SK-N-DZ (cell line): ENCODE measurements at regions not wholly inside any gene's neighbourhood (a gene's known extent, or its start where the extent isn't known, plus 50 kb on each side); places are given as distances from the start of the nearest gene placed in this dataset.
A peak's percentile ranks its signal among the peaks of the same experiment; 100 is the strongest.

Source experiments
- DNase-seq: peaks from one replicate; pipeline ENCODE4 v3.0.0-alpha.2; 2015; ENCODE audit warnings: low spot score

DNA sequence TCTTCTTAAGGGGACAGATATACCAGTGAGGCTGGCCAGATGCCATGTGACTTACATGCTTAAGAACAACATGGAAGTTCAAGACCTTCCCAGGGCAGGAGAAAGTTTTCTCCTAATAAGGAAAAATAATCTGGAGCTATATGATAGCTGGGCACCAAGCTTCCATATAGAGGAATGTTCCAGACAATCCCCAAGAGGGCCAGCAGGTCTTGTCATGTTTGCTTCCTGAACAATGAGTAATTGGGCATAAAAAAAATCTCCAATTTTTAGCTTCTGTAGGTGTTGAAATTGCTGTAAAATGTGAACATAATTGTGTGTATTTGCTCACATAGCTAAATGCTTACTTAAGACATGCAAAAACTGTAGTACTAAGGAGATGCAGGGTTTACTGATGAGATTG lies 809.5 kb upstream of the PIK3C3 start:
- no peak for DNase-seq

- DNase-seq, result no peak
Measured at GRCh38 chr18:41144441-41144840, 810.6 kb upstream of the PIK3C3 start.

GRCh38 chr18:41140506-41140905 lies 814.5 kb upstream of the PIK3C3 start:
- DNase-seq, result no peak

GRCh38 chr18:41135146-41135545 lies 819.9 kb upstream of the PIK3C3 start:
- DNase-seq, result no peak

DNA sequence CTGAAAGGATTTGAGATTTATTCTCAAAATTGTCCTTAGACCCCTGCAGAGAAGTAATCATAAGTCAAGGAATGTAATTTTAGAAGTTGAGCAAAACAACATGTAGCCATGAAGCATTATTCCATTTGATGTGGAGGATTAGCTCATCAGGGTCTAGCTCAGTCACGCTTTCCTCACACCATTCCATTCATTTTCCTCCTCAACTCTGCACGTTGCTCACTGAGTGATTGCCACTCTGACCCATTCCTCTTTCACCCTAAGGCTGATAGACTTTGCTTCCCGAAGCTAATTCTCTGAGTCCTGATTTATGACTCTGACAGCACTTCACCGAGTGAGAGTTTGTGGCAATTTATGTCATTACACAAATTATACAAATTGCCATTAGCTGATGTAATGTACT lies 820.6 kb upstream of the PIK3C3 start:
- DNase-seq, result no peak

DNA sequence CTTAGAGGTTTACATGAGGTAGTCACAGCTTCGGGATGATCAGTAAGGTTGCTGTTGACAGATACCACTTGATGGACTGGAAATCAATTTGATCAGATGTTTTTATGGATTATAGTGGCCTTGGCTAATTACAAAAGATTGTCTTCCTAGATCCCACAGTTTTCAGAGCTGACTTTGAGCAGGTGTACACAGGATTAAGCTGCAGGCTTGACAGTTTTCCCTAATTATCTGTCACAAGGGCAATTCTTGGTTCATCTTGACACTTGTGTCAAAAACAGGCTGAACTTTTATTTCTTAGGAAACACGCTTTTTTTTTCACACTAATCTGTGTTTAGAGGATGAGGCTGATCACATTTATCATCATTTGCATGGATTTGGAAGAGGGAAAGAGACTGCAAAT lies 824.0 kb upstream of the PIK3C3 start:
- DNase-seq, result no peak

DNA sequence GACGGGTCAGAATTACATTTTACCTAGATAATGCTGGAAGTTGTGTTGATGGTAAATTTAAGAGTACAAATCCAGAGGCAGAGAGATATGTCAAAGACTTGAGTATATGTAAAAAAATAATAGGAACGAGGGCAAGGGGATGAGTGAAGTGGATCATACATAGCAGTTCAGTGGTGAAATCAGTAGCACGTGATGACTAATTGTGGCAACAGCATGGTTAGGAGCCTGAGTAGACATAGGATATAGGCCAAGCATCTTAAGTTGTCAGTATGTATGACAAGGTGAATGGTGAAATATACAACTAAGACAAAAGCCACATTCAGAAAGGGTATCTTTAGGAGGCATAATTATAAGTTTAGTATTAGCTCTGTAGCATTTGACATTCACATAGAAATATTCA lies 826.5 kb upstream of the PIK3C3 start:
- no peak for DNase-seq

- no peak for DNase-seq
Measured at GRCh38 chr18:41128126-41128525, 826.9 kb upstream of the PIK3C3 start.

GRCh38 chr18:41126541-41127235 lies 828.3 kb upstream of the PIK3C3 start:
- DNase-seq, result no peak

- DNase-seq, result no peak
Measured at GRCh38 chr18:41121116-41121826, 833.8 kb upstream of the PIK3C3 start.

DNA sequence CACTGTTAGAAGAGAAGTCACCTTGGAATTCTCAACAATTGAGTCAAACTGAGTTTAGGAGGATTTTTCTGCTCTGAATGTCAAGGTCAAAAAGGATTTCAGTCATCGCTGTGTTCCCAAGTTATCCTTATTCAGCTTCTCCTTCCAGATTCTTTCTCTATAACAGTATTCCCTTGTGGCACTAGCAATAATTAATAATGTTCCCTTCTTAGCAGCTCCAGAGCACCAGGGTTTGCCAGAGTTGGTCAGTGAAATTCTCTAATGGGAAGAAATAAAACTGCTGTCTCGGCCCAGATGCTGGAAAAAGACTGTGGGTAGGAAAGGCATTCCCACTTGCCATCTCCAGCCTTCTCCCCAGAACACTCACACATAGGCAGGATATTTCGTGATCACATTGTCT lies 836.0 kb upstream of the PIK3C3 start:
- DNase-seq, result no peak

DNA sequence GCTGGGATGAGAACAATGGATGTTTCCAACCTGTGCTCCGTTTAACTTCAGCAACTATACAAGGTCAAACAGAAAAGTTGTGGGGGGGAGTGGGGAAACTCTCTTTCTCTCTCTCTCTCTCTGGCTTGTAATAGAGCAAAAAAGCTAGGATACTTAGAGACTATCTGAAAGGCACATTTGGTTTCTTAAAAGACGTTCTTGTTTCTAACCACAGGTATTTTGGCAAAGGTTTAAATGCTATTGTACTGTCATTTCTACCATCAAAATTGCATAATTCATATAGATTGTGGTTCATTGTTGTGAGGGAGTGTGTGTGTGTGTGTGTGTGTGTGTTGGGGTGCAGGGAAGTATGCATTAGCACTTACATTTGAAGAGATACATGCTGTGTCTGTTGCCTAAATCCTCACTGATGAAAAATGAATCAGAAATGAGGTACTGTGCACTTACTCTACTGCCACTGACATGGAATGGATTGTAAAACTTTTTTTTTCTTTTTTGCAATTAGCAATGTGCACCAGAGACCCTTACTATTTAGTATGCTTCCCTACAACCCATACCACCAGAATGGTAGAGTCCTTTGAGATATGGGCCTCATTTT lies 841.0 kb upstream of the PIK3C3 start:
- DNase-seq, result no peak

GRCh38 chr18:41099451-41099850 lies 855.6 kb upstream of the PIK3C3 start:
- no peak for DNase-seq

GRCh38 chr18:41096504-41096903 lies 858.5 kb upstream of the PIK3C3 start:
- DNase-seq, result peak; percentile 35

DNA sequence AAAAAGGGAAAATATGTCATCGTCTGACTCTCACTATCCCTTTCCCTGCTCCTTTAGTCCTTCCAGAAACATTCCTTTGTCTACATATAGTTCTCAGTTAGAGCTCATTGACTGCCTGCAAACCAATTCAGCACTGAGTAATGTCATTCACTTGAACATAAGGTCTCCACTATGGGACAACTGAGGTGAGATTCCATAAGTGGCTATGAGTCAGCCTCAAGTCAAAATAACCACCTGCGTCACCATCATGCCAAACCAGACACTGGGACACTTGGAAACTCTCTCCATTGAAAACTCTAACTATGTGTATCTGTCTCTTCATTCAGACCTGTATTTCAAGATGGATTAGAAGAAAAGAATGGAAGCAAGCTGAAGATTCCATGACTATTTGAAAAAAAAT lies 878.0 kb upstream of the PIK3C3 start:
- DNase-seq, result no peak

GRCh38 chr18:41075212-41075611 lies 879.8 kb upstream of the PIK3C3 start:
- DNase-seq, result no peak

- no peak for DNase-seq
Measured at GRCh38 chr18:41073372-41073954, 881.6 kb upstream of the PIK3C3 start.

DNA sequence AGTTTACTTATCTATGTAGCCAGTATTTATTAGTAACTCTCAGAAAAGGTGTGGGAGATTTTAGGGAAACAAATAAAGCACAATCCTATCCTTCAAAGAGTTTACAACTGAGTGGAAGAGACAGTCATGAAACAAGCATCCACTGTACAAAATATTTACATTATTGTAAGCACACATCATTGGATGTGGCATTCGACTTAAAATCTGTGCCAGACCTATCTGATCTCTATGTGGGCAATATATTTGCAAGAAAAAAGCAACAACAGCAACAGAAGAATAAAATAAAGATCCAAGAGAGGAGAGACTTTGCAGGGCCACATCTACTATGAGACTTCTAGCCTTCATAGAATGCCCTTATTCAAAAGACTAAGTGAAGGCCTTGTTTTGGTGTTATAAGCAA lies 882.1 kb upstream of the PIK3C3 start:
- DNase-seq, result no peak

DNA sequence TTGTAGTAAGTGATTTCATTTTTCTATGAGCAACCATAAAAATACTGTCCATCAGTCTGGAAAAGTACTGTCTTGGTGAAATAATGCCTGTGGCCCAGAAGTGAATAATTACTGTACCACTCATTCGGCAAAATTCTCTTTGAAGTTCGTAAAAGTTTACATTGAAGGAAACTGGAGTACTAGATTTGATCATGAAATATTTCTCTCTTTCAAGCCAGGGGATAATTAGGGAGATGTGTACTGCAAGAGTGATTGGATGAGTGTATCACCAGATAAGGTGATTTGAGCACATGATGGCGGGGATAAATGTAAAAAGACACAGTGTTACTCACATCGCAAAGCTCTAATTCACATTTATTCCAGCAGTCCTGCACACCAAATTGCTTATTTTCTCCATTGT lies 883.2 kb upstream of the PIK3C3 start:
- no peak for DNase-seq

DNA sequence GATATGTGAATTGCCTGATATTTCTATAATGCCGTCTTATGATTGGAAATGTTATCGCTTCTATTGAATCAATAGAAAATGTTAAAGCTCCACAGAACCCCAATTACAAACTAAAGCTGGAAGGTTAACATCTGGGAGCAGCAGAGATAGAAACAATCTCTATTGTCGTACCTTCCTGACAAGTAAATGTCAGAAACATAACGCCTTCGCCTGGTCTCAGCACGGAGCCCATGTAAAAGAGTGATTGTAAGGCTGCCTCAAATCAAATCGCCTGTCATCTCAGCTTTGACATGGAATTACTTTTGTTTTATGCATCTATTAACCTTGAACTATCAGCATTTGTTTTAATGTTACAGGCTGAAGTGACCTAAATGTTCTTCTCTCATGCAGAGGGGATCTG lies 885.9 kb upstream of the PIK3C3 start:
- DNase-seq, result no peak

GRCh38 chr18:41064916-41065315 lies 890.1 kb upstream of the PIK3C3 start:
- no peak for DNase-seq

GRCh38 chr18:41060967-41061366 lies 894.1 kb upstream of the PIK3C3 start:
- no peak for DNase-seq

GRCh38 chr18:41059126-41059415 lies 896.0 kb upstream of the PIK3C3 start:
- DNase-seq, result no peak
